Loucy (cell line): ENCODE measurements at regions not wholly inside any gene's neighbourhood (a gene's known extent, or its start where the extent isn't known, plus 50 kb on each side); places are given as distances from the start of the nearest gene placed in this dataset.

Source experiments
- H2AFZ ChIP-seq: fragments of 200-600 bp; sonication (generic); 2 replicates; pipeline ENCODE4 v1.6.0; 2016; ENCODE audit warnings: antibody characterized with exemption, mild to moderate bottlenecking, low read length, moderate library complexity
- H3F3A ChIP-seq: fragments of 200-600 bp; 2 replicates; pipeline ENCODE4 v1.6.0; 2016; ENCODE audit warnings: antibody characterized with exemption, low read depth, mild to moderate bottlenecking
- H3K27me3 ChIP-seq: fragments of 200-600 bp; sonication (generic); 2 replicates; pipeline ENCODE4 v1.6.1; 2014; ENCODE audit warnings: low read length, mild to moderate bottlenecking; ENCODE audit not compliant: insufficient read depth, poor library complexity, severe bottlenecking
- H3K36me3 ChIP-seq: fragments of 200-600 bp; sonication (generic); 2 replicates; pipeline ENCODE4 v1.6.1; 2016; ENCODE audit warnings: low read length; ENCODE audit not compliant: insufficient read depth
- H3K4me1 ChIP-seq: fragments of 200-600 bp; sonication (generic); 2 replicates; pipeline ENCODE4 v1.5.1; 2014; ENCODE audit warnings: low read length, mild to moderate bottlenecking; ENCODE audit not compliant: insufficient read depth, poor library complexity, severe bottlenecking
- H3K4me2 ChIP-seq: fragments of 200-600 bp; sonication (generic); 2 replicates; pipeline ENCODE4 v1.6.0; 2014; ENCODE audit warnings: antibody characterized with exemption, low read length, low read depth, mild to moderate bottlenecking; ENCODE audit not compliant: poor library complexity, severe bottlenecking
- H3K4me3 ChIP-seq: fragments of 200-600 bp; sonication (generic); 2 replicates; pipeline ENCODE4 v1.5.1; 2014; ENCODE audit warnings: low read length, mild to moderate bottlenecking, mixed read lengths; ENCODE audit not compliant: poor library complexity, severe bottlenecking
- H3K79me2 ChIP-seq: fragments of 200-600 bp; sonication (generic); 2 replicates; pipeline ENCODE4 v1.6.1; 2014; ENCODE audit warnings: low read length; ENCODE audit not compliant: insufficient read depth
- H3K9ac ChIP-seq: fragments of 200-600 bp; sonication (generic); 2 replicates; pipeline ENCODE4 v1.6.0; 2014; ENCODE audit warnings: mild to moderate bottlenecking, low read depth, low read length, moderate library complexity; ENCODE audit not compliant: poor library complexity, severe bottlenecking
- H3K9me2 ChIP-seq: fragments of 200-600 bp; sonication (generic); replicated peaks from 2 replicates; pipeline ENCODE4 v1.6.1; 2016; ENCODE audit warnings: low read depth, low read length, mixed read lengths
- H3K9me3 ChIP-seq: fragments of 200-600 bp; sonication (generic); 2 replicates; pipeline ENCODE4 v1.6.1; 2014; ENCODE audit warnings: mild to moderate bottlenecking, antibody characterized with exemption, low read length, low read depth; ENCODE audit not compliant: insufficient read depth
- H4K20me1 ChIP-seq: fragments of 200-600 bp; sonication (generic); 2 replicates; pipeline ENCODE4 v1.6.0; 2014; ENCODE audit warnings: antibody characterized with exemption, low read length, mild to moderate bottlenecking; ENCODE audit not compliant: insufficient read depth, poor library complexity, severe bottlenecking
- CTCF ChIP-seq: fragments of 200-600 bp; sonication (generic); conservative IDR thresholded peaks from 2 replicates; pipeline ENCODE4 v1.5.1; 2014; ENCODE audit warnings: mild to moderate bottlenecking, antibody characterized with exemption, low read length
- EZH2phosphoT487 ChIP-seq: fragments of 200-600 bp; IDR thresholded peaks from 2 replicates; pipeline ENCODE4 v1.6.1; 2018; ENCODE audit warnings: antibody characterized with exemption, mild to moderate bottlenecking, moderate library complexity, borderline replicate concordance

GRCh38 chr7:25541094-25541821 is 313.0 kb upstream of the NPVF start:
- Histone ChIP-seq H3K4me2 (no peak overlapping the region), H3F3A (no peaks in the 10 kb centered on the region), H3K9ac (no peak overlapping the region), H3K79me2 (no peaks in the 10 kb centered on the region), H3K36me3 (no peaks in the 10 kb centered on the region), H2AFZ (no peak overlapping the region), H3K4me3 (no peak overlapping the region), H3K4me1 (peaks cover 12% of the 10 kb centered on the region), H3K9me2 (no peaks in the 10 kb centered on the region), H4K20me1 (no peaks in the 10 kb centered on the region), H3K27me3 (no peaks in the 10 kb centered on the region), H3K9me3 (no peaks in the 10 kb centered on the region)
- no peak for TF ChIP-seq EZH2phosphoT487
- TF ChIP-seq CTCF, result no peak

- Histone ChIP-seq H3K9me2 (no peaks in the 10 kb centered on the region), H3K4me1 (peaks cover 12% of the 10 kb centered on the region), H3K4me2 (no peak overlapping the region), H3F3A (no peaks in the 10 kb centered on the region), H3K79me2 (no peaks in the 10 kb centered on the region), H3K36me3 (no peaks in the 10 kb centered on the region), H3K27me3 (no peaks in the 10 kb centered on the region), H3K4me3 (no peak overlapping the region), H2AFZ (no peak overlapping the region), H3K9me3 (no peaks in the 10 kb centered on the region), H4K20me1 (no peaks in the 10 kb centered on the region), H3K9ac (no peak overlapping the region)
- no peak for TF ChIP-seq EZH2phosphoT487
- TF ChIP-seq CTCF, result no peak
These were observed 313.6 kb upstream of the NPVF start for GRCh38 chr7:25541877-25542276.

- Histone ChIP-seq H4K20me1 (no peaks in the 10 kb centered on the region), H3K4me2 (no peak overlapping the region), H3K27me3 (no peaks in the 10 kb centered on the region), H3K79me2 (no peaks in the 10 kb centered on the region), H3K9ac (no peak overlapping the region), H3K9me3 (no peaks in the 10 kb centered on the region), H3K9me2 (no peaks in the 10 kb centered on the region), H3K4me1 (peaks cover 19% of the 10 kb centered on the region), H2AFZ (no peak overlapping the region), H3F3A (no peaks in the 10 kb centered on the region), H3K36me3 (no peaks in the 10 kb centered on the region), H3K4me3 (no peak overlapping the region)
- TF ChIP-seq CTCF, result no peak
- TF ChIP-seq EZH2phosphoT487, result no peak
These were observed 314.9 kb upstream of the NPVF start for GRCh38 chr7:25543210-25543609.
